Trophoblast cell (in vitro differentiated cells and primary cell): ENCODE measurements at regions not wholly inside any gene's neighbourhood (a gene's known extent, or its start where the extent isn't known, plus 50 kb on each side); places are given as distances from the start of the nearest gene placed in this dataset.

Experiments used
- DNase-seq, 2 donors: peaks; one replicate each; pipeline ENCODE4 v3.0.0-alpha.2; 2016
- H2AFZ ChIP-seq: 2 replicates; pipeline ENCODE4 v1.6.1; 2013; ENCODE audit warnings: low read length, moderate library complexity, mild to moderate bottlenecking; ENCODE audit not compliant: insufficient read depth, poor library complexity
- H2AK5ac ChIP-seq: 2 replicates; pipeline ENCODE4 v1.6.1; 2013; ENCODE audit warnings: mild to moderate bottlenecking, low read length
- H2BK120ac ChIP-seq: 2 replicates; pipeline ENCODE4 v1.6.1; 2013; ENCODE audit warnings: low read length, mild to moderate bottlenecking, moderate library complexity; ENCODE audit not compliant: insufficient read depth, poor library complexity
- H2BK12ac ChIP-seq: 2 replicates; pipeline ENCODE4 v1.6.1; 2013; ENCODE audit warnings: mild to moderate bottlenecking, low read length, moderate library complexity
- H2BK5ac ChIP-seq: 2 replicates; pipeline ENCODE4 v1.6.1; 2013; ENCODE audit warnings: low read length, low read depth, moderate library complexity, mild to moderate bottlenecking; ENCODE audit not compliant: poor library complexity
- H3K14ac ChIP-seq: 2 replicates; pipeline ENCODE4 v1.6.1; 2013; ENCODE audit warnings: mild to moderate bottlenecking, low read length
- H3K18ac ChIP-seq: 2 replicates; pipeline ENCODE4 v1.6.1; 2013; ENCODE audit warnings: mild to moderate bottlenecking, low read length
- H3K23ac ChIP-seq: 2 replicates; pipeline ENCODE4 v1.6.1; 2013; ENCODE audit warnings: low read length
- H3K27ac ChIP-seq: 2 replicates; pipeline ENCODE4 v1.5.1; 2013; ENCODE audit warnings: low read depth, mild to moderate bottlenecking, inconsistent platforms, low read length, moderate library complexity
- H3K27me3 ChIP-seq: 2 replicates; pipeline ENCODE4 v1.6.1; 2013; ENCODE audit warnings: inconsistent platforms, mild to moderate bottlenecking, low read length, moderate library complexity; ENCODE audit not compliant: insufficient read depth
- H3K36me3 ChIP-seq, 2 experiments: 1 replicate in 1 of 2; 2 replicates in 1 of 2; pipeline ENCODE4 v1.6.1; 2013; ENCODE audit warnings: low read length in 2 of 2, mild to moderate bottlenecking in 2 of 2, moderate library complexity in 1 of 2; ENCODE audit not compliant: insufficient read depth in 2 of 2, control insufficient read depth in 1 of 2
- H3K4ac ChIP-seq: 2 replicates; pipeline ENCODE4 v1.6.1; 2013; ENCODE audit warnings: low read depth, mild to moderate bottlenecking, low read length, moderate library complexity
- H3K4me1 ChIP-seq, 2 experiments: 1 replicate in 1 of 2; 2 replicates in 1 of 2; pipeline ENCODE4 v1.6.1; 2013; ENCODE audit warnings: low read length in 2 of 2, mild to moderate bottlenecking in 2 of 2, moderate library complexity in 1 of 2; ENCODE audit not compliant: insufficient read depth in 2 of 2, control insufficient read depth in 1 of 2
- H3K4me2 ChIP-seq: 2 replicates; pipeline ENCODE4 v1.6.1; 2013; ENCODE audit warnings: inconsistent platforms, mild to moderate bottlenecking, low read length, moderate library complexity
- H3K4me3 ChIP-seq: 2 replicates; pipeline ENCODE4 v1.5.1; 2013; ENCODE audit warnings: mild to moderate bottlenecking, low read depth, low read length, inconsistent platforms
- H3K79me1 ChIP-seq: one replicate; pipeline ENCODE4 v1.6.1; 2013; ENCODE audit warnings: low read length
- H3K79me2 ChIP-seq: 2 replicates; pipeline ENCODE4 v1.6.1; 2013; ENCODE audit warnings: low read length, mild to moderate bottlenecking; ENCODE audit not compliant: control insufficient read depth, insufficient read depth, poor library complexity
- H3K9ac ChIP-seq: 2 replicates; pipeline ENCODE4 v1.6.1; 2013; ENCODE audit warnings: mild to moderate bottlenecking, low read length
- H3K9me3 ChIP-seq: 2 replicates; pipeline ENCODE4 v1.6.1; 2013; ENCODE audit warnings: low read depth, mild to moderate bottlenecking, control low read depth, inconsistent platforms, low read length; ENCODE audit not compliant: insufficient read depth
- H4K12ac ChIP-seq: 2 replicates; pipeline ENCODE4 v1.6.1; 2013; ENCODE audit warnings: low read depth, mild to moderate bottlenecking, low read length, moderate library complexity
- H4K8ac ChIP-seq: 2 replicates; pipeline ENCODE4 v1.6.1; 2013; ENCODE audit warnings: low read depth, mild to moderate bottlenecking, low read length, moderate library complexity
- H4K91ac ChIP-seq: one replicate; pipeline ENCODE4 v1.6.1; 2013; ENCODE audit warnings: low read depth, mild to moderate bottlenecking, low read length, moderate library complexity
- WGBS: extraction: QIAGEN DNeasy Blood & Tissue Kit; methylation state at CpG from one replicate; pipeline ENCODE4 v1.1.7; 2013; ENCODE audit warnings: missing lambda C conversion rate; ENCODE audit not compliant: insufficient read length, insufficient coverage; ENCODE audit errors: extremely low coverage; 5-methylcytosine and 5-hydroxymethylcytosine counted together

GRCh38 chr5:74124826-74125225 lies 498.8 kb downstream of the ARHGEF28 start:
- no peak overlapping the region for H2AK5ac ChIP-seq
- H4K91ac ChIP-seq: no peak overlapping the region
- no peak overlapping the region for H2AFZ ChIP-seq
- H3K9ac ChIP-seq: no peak overlapping the region
- H3K27me3 ChIP-seq: no peaks in the 10 kb centered on the region
- H3K79me2 ChIP-seq: peaks cover 2% of the 10 kb centered on the region
- H3K36me3 ChIP-seq: no peaks in the 10 kb centered on the region
- H3K18ac ChIP-seq: no peak overlapping the region
- H3K14ac ChIP-seq: no peak overlapping the region
- H3K4ac ChIP-seq: no peak overlapping the region
- no peak overlapping the region for H3K27ac ChIP-seq
- no peaks in the 10 kb centered on the region for H3K9me3 ChIP-seq
- no peak overlapping the region for H4K12ac ChIP-seq
- H2BK5ac ChIP-seq: no peak overlapping the region
- H2BK12ac ChIP-seq: peak overlapping the region; percentile 66
- no peak overlapping the region for H3K4me3 ChIP-seq
- peaks cover 11% of the 10 kb centered on the region for H3K79me1 ChIP-seq
- no peak overlapping the region for H4K8ac ChIP-seq
- no peak overlapping the region for H3K4me2 ChIP-seq
- no peak overlapping the region for H3K23ac ChIP-seq
- no CpG with 5 or more reads among the region's 4 CpGs for WGBS
- H2BK120ac ChIP-seq: no peak overlapping the region
- H3K4me1 ChIP-seq: peaks cover 9 to 13% of the 10 kb centered on the region in 2 experiments
- DNase-seq: no peak

GRCh38 chr5:74123929-74124328 lies 497.9 kb downstream of the ARHGEF28 start:
- Histone ChIP-seq H3K4me2 (no peak overlapping the region), H2BK5ac (no peak overlapping the region), H2BK120ac (no peak overlapping the region), H3K79me2 (peaks cover 2% of the 10 kb centered on the region), H3K9ac (no peak overlapping the region), H2AK5ac (no peak overlapping the region), H3K23ac (no peak overlapping the region), H3K14ac (no peak overlapping the region), H3K27me3 (no peaks in the 10 kb centered on the region), H2AFZ (no peak overlapping the region), H3K79me1 (peaks cover 11% of the 10 kb centered on the region), H3K9me3 (no peaks in the 10 kb centered on the region), H4K12ac (no peak overlapping the region), H3K18ac (no peak overlapping the region), H4K91ac (no peak overlapping the region), H4K8ac (no peak overlapping the region), H3K36me3 (no peaks in the 10 kb centered on the region), H3K4ac (no peak overlapping the region), H3K4me3 (no peak overlapping the region), H3K27ac (no peak overlapping the region), H3K4me1 (peaks cover 9 to 13% of the 10 kb centered on the region in 2 experiments), H2BK12ac (no peak overlapping the region)
- no CpG with 5 or more reads among the region's 5 CpGs for WGBS
- DNase-seq: no peak

GRCh38 chr5:74122979-74123590 lies 497.1 kb downstream of the ARHGEF28 start:
- Histone ChIP-seq H2AFZ (no peak overlapping the region), H2AK5ac (no peak overlapping the region), H3K4me1 (peaks cover 9 to 13% of the 10 kb centered on the region in 2 experiments), H3K4me2 (no peak overlapping the region), H3K27me3 (no peaks in the 10 kb centered on the region), H2BK120ac (no peak overlapping the region), H3K14ac (no peak overlapping the region), H2BK5ac (no peak overlapping the region), H3K9ac (no peak overlapping the region), H4K8ac (no peak overlapping the region), H4K91ac (no peak overlapping the region), H3K23ac (no peak overlapping the region), H3K9me3 (no peaks in the 10 kb centered on the region), H3K4ac (no peak overlapping the region), H3K36me3 (no peaks in the 10 kb centered on the region), H3K18ac (no peak overlapping the region), H4K12ac (no peak overlapping the region), H2BK12ac (peak overlapping the region; percentile 38), H3K79me1 (peaks cover 11% of the 10 kb centered on the region), H3K27ac (no peak overlapping the region), H3K4me3 (no peak overlapping the region), H3K79me2 (peaks cover 2% of the 10 kb centered on the region)
- WGBS: no CpG with 5 or more reads among the region's 6 CpGs
- DNase-seq: no peak

- Histone ChIP-seq H4K12ac (no peak overlapping the region), H2AFZ (no peak overlapping the region), H4K8ac (no peak overlapping the region), H3K79me2 (peaks cover 2% of the 10 kb centered on the region), H3K4me1 (peaks cover 2 to 7% of the 10 kb centered on the region in 2 experiments), H3K27me3 (no peaks in the 10 kb centered on the region), H2AK5ac (no peak overlapping the region), H3K79me1 (peaks cover 4% of the 10 kb centered on the region), H3K9me3 (no peaks in the 10 kb centered on the region), H3K9ac (no peak overlapping the region), H3K4me2 (no peak overlapping the region), H4K91ac (no peak overlapping the region), H3K18ac (no peak overlapping the region), H3K4ac (no peak overlapping the region), H2BK12ac (no peak overlapping the region), H3K27ac (no peak overlapping the region), H3K4me3 (no peak overlapping the region), H3K14ac (no peak overlapping the region), H3K23ac (no peak overlapping the region), H2BK5ac (no peak overlapping the region), H2BK120ac (no peak overlapping the region), H3K36me3 (no peaks in the 10 kb centered on the region)
- no peak for DNase-seq
- WGBS: no CpG with 5 or more reads among the region's 1 CpG
Measured at GRCh38 chr5:74122175-74122574, 496.2 kb downstream of the ARHGEF28 start.
